ENCODE measurements at regions not wholly inside any gene's neighbourhood (a gene's known extent, or its start where the extent isn't known, plus 50 kb on each side); places are given as distances from the start of the nearest gene placed in this dataset.

GRCh38 chr10:81027706-81028105 lies 490.0 kb downstream of the SH2D4B start:
- Histone ChIP-seq H3K79me2 (ENCODE audit: insufficient read depth, low read depth, low read length) (no peaks in the 10 kb centered on the region), H4K20me1 (ENCODE audit: insufficient read depth, low read length) (no peaks in the 10 kb centered on the region), H2AFZ (ENCODE audit: low read length) (no peak overlapping the region), H3K9me3 (ENCODE audit: low read length) (no peaks in the 10 kb centered on the region), H3K36me3 (ENCODE audit: insufficient read depth, low read length) (no peaks in the 10 kb centered on the region), H3K4me1 (ENCODE audit: insufficient read depth, low read length, poor library complexity, severe bottlenecking) (no peaks in the 10 kb centered on the region), H3K9me2 (ENCODE audit: insufficient read depth, low read length) (no peaks in the 10 kb centered on the region), H3K4me3 (ENCODE audit: low read depth, low read length, poor library complexity, severe bottlenecking) (no peak overlapping the region), H3K27ac (ENCODE audit: low read depth, low read length, poor library complexity, severe bottlenecking) (no peak overlapping the region), H3K4me2 (ENCODE audit: low read length) (no peak overlapping the region)
- no peak for DNase-seq (ENCODE audit: low spot score)
- intact Hi-C loops (cut with micrococcal nuclease; ENCODE audit: unreplicated experiment), result no loop called here
- CTCF ChIA-PET (ENCODE audit: unreplicated experiment), result no interaction called here
- no TSS peak for BruUV-seq (replicated peaks)
- TF ChIP-seq CTCF (conservative IDR thresholded peaks at IDR 0.05; ENCODE audit: low read length), result no peak
- TF ChIP-seq EZH2phosphoT487 (IDR thresholded peaks at IDR 0.05; ENCODE audit: borderline replicate concordance, low read depth, low read length), result no peak
- POLR2A ChIA-PET, result no interaction called here

GRCh38 chr10:81031774-81032173 lies 494.1 kb downstream of the SH2D4B start:
- DNase-seq (ENCODE audit: low spot score), result no peak
- no peaks in the 10 kb centered on the region for H4K20me1 ChIP-seq (ENCODE audit: insufficient read depth, low read length)
- H3K9me2 ChIP-seq (ENCODE audit: insufficient read depth, low read length), result no peaks in the 10 kb centered on the region
- no peaks in the 10 kb centered on the region for H3K4me1 ChIP-seq (ENCODE audit: insufficient read depth, low read length, poor library complexity, severe bottlenecking)
- H3K79me2 ChIP-seq (ENCODE audit: insufficient read depth, low read depth, low read length), result no peaks in the 10 kb centered on the region
- ChIA-PET CTCF (ENCODE audit: unreplicated experiment) (no interaction called here), POLR2A (no interaction called here)
- H3K27ac ChIP-seq (ENCODE audit: low read depth, low read length, poor library complexity, severe bottlenecking), result no peak overlapping the region
- TF ChIP-seq EZH2phosphoT487 (IDR thresholded peaks at IDR 0.05; ENCODE audit: borderline replicate concordance, low read depth, low read length) (no peak), CTCF (conservative IDR thresholded peaks at IDR 0.05; ENCODE audit: low read length) (no peak)
- BruUV-seq (replicated peaks), result no TSS peak
- H3K36me3 ChIP-seq (ENCODE audit: insufficient read depth, low read length), result no peaks in the 10 kb centered on the region
- H3K4me3 ChIP-seq (ENCODE audit: low read depth, low read length, poor library complexity, severe bottlenecking), result no peak overlapping the region
- H2AFZ ChIP-seq (ENCODE audit: low read length), result no peak overlapping the region
- H3K9me3 ChIP-seq (ENCODE audit: low read length), result no peaks in the 10 kb centered on the region
- intact Hi-C loops (cut with micrococcal nuclease; ENCODE audit: unreplicated experiment), result no loop called here
- H3K4me2 ChIP-seq (ENCODE audit: low read length), result no peak overlapping the region

GRCh38 chr10:81034383-81034782 lies 496.7 kb downstream of the SH2D4B start:
- Histone ChIP-seq H3K4me3 (ENCODE audit: low read depth, low read length, poor library complexity, severe bottlenecking) (no peak overlapping the region), H3K79me2 (ENCODE audit: insufficient read depth, low read depth, low read length) (no peaks in the 10 kb centered on the region), H3K36me3 (ENCODE audit: insufficient read depth, low read length) (no peaks in the 10 kb centered on the region), H3K27ac (ENCODE audit: low read depth, low read length, poor library complexity, severe bottlenecking) (no peak overlapping the region), H4K20me1 (ENCODE audit: insufficient read depth, low read length) (no peaks in the 10 kb centered on the region), H2AFZ (ENCODE audit: low read length) (no peak overlapping the region), H3K4me2 (ENCODE audit: low read length) (no peak overlapping the region), H3K4me1 (ENCODE audit: insufficient read depth, low read length, poor library complexity, severe bottlenecking) (no peaks in the 10 kb centered on the region), H3K9me2 (ENCODE audit: insufficient read depth, low read length) (no peaks in the 10 kb centered on the region), H3K9me3 (ENCODE audit: low read length) (no peaks in the 10 kb centered on the region)
- DNase-seq (ENCODE audit: low spot score), result no peak
- ChIA-PET POLR2A (no interaction called here), CTCF (ENCODE audit: unreplicated experiment) (no interaction called here)
- TF ChIP-seq EZH2phosphoT487 (IDR thresholded peaks at IDR 0.05; ENCODE audit: borderline replicate concordance, low read depth, low read length) (no peak), CTCF (conservative IDR thresholded peaks at IDR 0.05; ENCODE audit: low read length) (no peak)
- BruUV-seq (replicated peaks), result no TSS peak
- intact Hi-C loops (cut with micrococcal nuclease; ENCODE audit: unreplicated experiment), result no loop called here

Measured in OCI-LY7 (cell line).